ENCODE measurements at regions not wholly inside any gene's neighbourhood (a gene's known extent, or its start where the extent isn't known, plus 50 kb on each side); places are given as distances from the start of the nearest gene placed in this dataset.

- TF ChIP-seq HINFP (CRISPR knock-in tag; IDR thresholded peaks at IDR 0.05; ENCODE audit: low read depth) (no peak), HMGA1 (CRISPR knock-in tag; conservative IDR thresholded peaks at IDR 0.05) (no peak), CBX1 (IDR thresholded peaks at IDR 0.05; ENCODE audit: low read depth) (no peak), ZNF530 (CRISPR knock-in tag; IDR thresholded peaks at IDR 0.05; ENCODE audit: low read depth) (no peak), THAP8 (CRISPR knock-in tag; IDR thresholded peaks at IDR 0.05; ENCODE audit: borderline replicate concordance) (no peak), CAMTA2 (CRISPR knock-in tag; IDR thresholded peaks at IDR 0.05; ENCODE audit: borderline replicate concordance) (no peak), ZNF550 (CRISPR knock-in tag; IDR thresholded peaks at IDR 0.05; ENCODE audit: borderline replicate concordance) (no peak), BCL6 (CRISPR knock-in tag; IDR thresholded peaks at IDR 0.05) (0 out of 2 replicates have a peak, but pooled peaks have one; percentile 48), PLRG1 (conservative IDR thresholded peaks at IDR 0.05) (no peak), ZNF230 (CRISPR knock-in tag; IDR thresholded peaks at IDR 0.05) (no peak), KLF6 (CRISPR knock-in tag; IDR thresholded peaks at IDR 0.05) (no peak), BRCA1 (CRISPR knock-in tag; IDR thresholded peaks at IDR 0.05) (no peak), CREM (IDR thresholded peaks at IDR 0.05) (peak; percentile 12; the same call in 1 of the 2 replicates), CREM (CRISPR knock-in tag; IDR thresholded peaks at IDR 0.05) (no peak), PCBP2 (optimal IDR thresholded peaks at IDR 0.05; ENCODE audit: low read depth, low read length, poor library complexity, severe bottlenecking) (no peak), ZNF264 (CRISPR knock-in tag; IDR thresholded peaks at IDR 0.05) (no peak), ZFP41 (CRISPR knock-in tag; IDR thresholded peaks at IDR 0.05; ENCODE audit: borderline replicate concordance) (no peak), SIX4 (CRISPR knock-in tag; IDR thresholded peaks at IDR 0.05) (no peak), MEIS1 (CRISPR knock-in tag; IDR thresholded peaks at IDR 0.05; ENCODE audit: borderline replicate concordance) (no peak), NAIF1 (CRISPR knock-in tag; IDR thresholded peaks at IDR 0.05; ENCODE audit: borderline replicate concordance) (no peak), HIC2 (CRISPR knock-in tag; IDR thresholded peaks at IDR 0.05; ENCODE audit: low read depth) (peak; percentile 2; the same call in 1 of the 2 replicates), PBX2 (CRISPR knock-in tag; IDR thresholded peaks at IDR 0.05) (no peak), SRSF1 (optimal IDR thresholded peaks at IDR 0.05; ENCODE audit: low read depth, low read length) (no peak), ZNF501 (CRISPR knock-in tag; IDR thresholded peaks at IDR 0.05) (peak; percentile 88), PHF21A (CRISPR knock-in tag; IDR thresholded peaks at IDR 0.05) (no peak)
Observed at GRCh38 chr14:34051966-34052657, 101.2 kb upstream of the EGLN3 start (continued).

Data from HepG2 (cell line).